Spleen (tissue), 11 donors: ENCODE measurements at regions not wholly inside any gene's neighbourhood (a gene's known extent, or its start where the extent isn't known, plus 50 kb on each side); places are given as distances from the start of the nearest gene placed in this dataset.
A peak's percentile ranks its signal among the peaks of the same experiment; 100 is the strongest.

Experiments used
- DNase-seq: peaks from one replicate; pipeline ENCODE4 v3.0.0-alpha.2; 2020
- H3K27ac ChIP-seq, 8 donors: fragments of 200-600 bp; sonication (generic) in 7 of 8; 1 replicate in 4 of 8; 2 replicates in 4 of 8; pipeline versions ENCODE4 v1.5.0 to v1.8.0; 2016 to 2021; ENCODE audit warnings: inconsistent platforms in 4 of 8, mild to moderate bottlenecking in 4 of 8, moderate library complexity in 1 of 8
- H3K27me3 ChIP-seq, 7 donors: fragments of 200-600 bp; sonication (generic) in 6 of 7; replicated peaks in 1 of 7; 1 replicate in 4 of 7; 2 replicates in 3 of 7; pipeline versions ENCODE4 v1.5.0 to v1.8.0; 2016 to 2021; ENCODE audit warnings: inconsistent platforms in 3 of 7, mild to moderate bottlenecking in 1 of 7
- H3K36me3 ChIP-seq, 6 donors: fragments of 200-600 bp; sonication (generic) in 5 of 6; 1 replicate in 4 of 6; 2 replicates in 2 of 6; pipeline versions ENCODE4 v1.5.0 to v1.8.0; 2016 to 2021; ENCODE audit warnings: inconsistent platforms in 2 of 6
- H3K4me1 ChIP-seq, 6 donors: fragments of 200-600 bp; sonication (generic) in 5 of 6; 1 replicate in 3 of 6; 2 replicates in 3 of 6; pipeline versions ENCODE4 v1.5.0 to v1.8.0; 2016 to 2021; ENCODE audit warnings: inconsistent platforms in 3 of 6
- H3K4me3 ChIP-seq, 8 donors: fragments of 200-600 bp; sonication (generic) in 7 of 8; 1 replicate in 4 of 8; 2 replicates in 4 of 8; pipeline versions ENCODE4 v1.5.0 to v1.8.0; 2016 to 2021; ENCODE audit warnings: inconsistent platforms in 4 of 8, mild to moderate bottlenecking in 4 of 8, moderate library complexity in 2 of 8
- H3K9me3 ChIP-seq, 8 donors: fragments of 200-600 bp; sonication (generic) in 7 of 8; 1 replicate in 4 of 8; 2 replicates in 4 of 8; pipeline versions ENCODE4 v1.5.0 to v1.8.0; 2016 to 2021; ENCODE audit warnings: inconsistent platforms in 4 of 8
- CTCF ChIP-seq, 11 experiments: fragments of 200-600 bp in 7 of 11; fragments of 450-650 bp in 4 of 11; sonication (generic) in 4 of 11; IDR thresholded peaks in 8 of 11; conservative IDR thresholded peaks in 3 of 11; 1 replicate in 7 of 11; 2 replicates in 4 of 11; pipeline versions ENCODE4 v1.4.0 to v1.8.0; 2016 to 2021; ENCODE audit warnings: antibody characterized with exemption in 11 of 11, inconsistent platforms in 4 of 11, mild to moderate bottlenecking in 1 of 11
- POLR2A ChIP-seq, 3 donors: fragments of 450-650 bp; IDR thresholded peaks; one replicate each; pipeline ENCODE4 v1.5.1; 2017; ENCODE audit warnings: antibody characterized with exemption in 3 of 3, mild to moderate bottlenecking in 1 of 3
- POLR2AphosphoS5 ChIP-seq, 3 donors: sonication (generic); formaldehyde crosslinking; IDR thresholded peaks; one replicate each; pipeline ENCODE4 v1.5.1; 2017; ENCODE audit warnings: antibody characterized with exemption in 3 of 3
- WGBS, 5 donors: extraction: QIAGEN DNeasy Blood & Tissue Kit in 3 of 5; methylation state at CpG; one replicate each; pipeline versions ENCODE4 v1.1.5 to v1.1.7; 2013 to 2018; 5-methylcytosine and 5-hydroxymethylcytosine counted together
- intact Hi-C: fragments of 100-400 bp; cut with DNase I; formaldehyde crosslinking; loops from one replicate; pipeline ENCODE4 v1.15.0; 2023; ENCODE audit warnings: low total_unique reads
- donor health status: healthy with polysubstance abuse.
- donor health status: DM: no; HTN: no; CAD: no; lungs with moderate emphysema.
- donor health status: DM: no; HTN: no; CAD: no.
- donor health status: Bipolar disorder and iron deficiency.
- donor health status: healthy.
- donor health status: DM: no; HTN: no; CAD: no.
- donor health status: DM: yes; HTN: yes; CAD: no.

DNA sequence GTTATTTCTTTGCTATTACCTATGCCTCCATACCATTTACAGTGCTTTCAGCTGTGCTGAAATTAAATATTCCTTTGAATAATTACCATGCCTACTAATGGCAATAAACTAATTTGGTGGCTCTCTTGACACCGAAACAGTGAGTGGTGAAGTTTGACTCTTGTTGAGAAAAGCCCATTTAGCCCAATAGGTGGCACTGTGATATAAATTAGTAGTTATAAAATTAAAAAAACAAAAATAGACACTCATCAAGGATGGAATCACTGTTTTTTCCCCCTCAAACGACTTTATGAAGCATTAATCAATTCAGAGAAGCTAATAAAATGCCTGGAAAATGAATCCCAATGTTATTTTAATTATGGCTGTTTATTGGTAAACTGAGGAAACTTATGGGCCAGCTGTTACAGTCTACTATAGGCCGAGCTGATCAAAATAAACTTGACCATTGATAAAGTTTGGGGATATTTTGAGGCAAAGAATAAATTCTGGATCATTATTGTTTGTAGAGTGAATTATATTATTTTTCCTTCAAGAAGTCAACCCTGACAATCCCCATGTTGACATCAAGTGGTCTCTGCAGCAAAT, 339.6 kb downstream of the TRIB2 start:
- TF ChIP-seq CTCF (IDR thresholded peaks at IDR 0.05 in 8 of 11, conservative IDR thresholded peaks at IDR 0.05 in 3 of 11) (peak in 5 of 11 experiments; percentile 17 to 49 (median 22)), POLR2AphosphoS5 (IDR thresholded peaks at IDR 0.05) (no peak)
- Histone ChIP-seq H3K36me3 (no peaks in the 10 kb centered on the region), H3K4me1 (no peaks in the 10 kb centered on the region), H3K4me3 (no peak overlapping the region), H3K27me3 (peaks cover 0 to 19% (median 0%) of the 10 kb centered on the region in 7 donors), H3K9me3 (no peaks in the 10 kb centered on the region), H3K27ac (no peak overlapping the region)
- 40 to 55% (median 43%) methylated on average over 3 of the region's 3 CpGs for WGBS, 5 donors
- DNase-seq: no peak
- intact Hi-C loops: no loop called here

GRCh38 chr2:13057671-13058070, 340.9 kb downstream of the TRIB2 start:
- Histone ChIP-seq H3K27ac (no peak overlapping the region), H3K9me3 (no peaks in the 10 kb centered on the region), H3K4me3 (no peak overlapping the region), H3K4me1 (no peaks in the 10 kb centered on the region), H3K36me3 (no peaks in the 10 kb centered on the region), H3K27me3 (peaks cover 0 to 19% (median 0%) of the 10 kb centered on the region in 7 donors)
- DNase-seq: no peak
- no peak for TF ChIP-seq POLR2A (IDR thresholded peaks at IDR 0.05)
- TF ChIP-seq CTCF (IDR thresholded peaks at IDR 0.05 in 8 of 11, conservative IDR thresholded peaks at IDR 0.05 in 3 of 11): no peak
- intact Hi-C loops: no loop called here

DNA sequence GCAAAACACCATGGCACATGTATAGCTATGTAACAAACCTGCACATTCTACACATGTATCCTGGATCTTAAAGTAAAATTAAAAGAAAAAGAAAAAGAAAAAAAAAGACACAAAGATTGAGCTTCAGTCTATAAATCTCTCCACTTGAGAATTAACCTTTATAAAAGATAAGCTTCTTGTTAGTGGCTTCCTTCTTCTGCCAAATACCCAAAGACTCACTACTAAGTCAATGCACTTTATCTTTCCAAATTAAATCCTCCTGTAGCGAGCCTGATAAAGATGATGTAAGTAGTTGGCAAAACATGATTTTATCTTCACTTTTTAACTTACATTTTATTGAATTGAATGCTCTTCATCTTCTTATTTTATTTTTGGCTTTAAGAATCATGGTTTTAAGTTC, 349.9 kb downstream of the TRIB2 start:
- Histone ChIP-seq H3K27ac (no peak overlapping the region), H3K4me3 (no peak overlapping the region), H3K36me3 (no peaks in the 10 kb centered on the region), H3K4me1 (no peaks in the 10 kb centered on the region), H3K9me3 (no peaks in the 10 kb centered on the region), H3K27me3 (peaks cover 0 to 5% (median 0%) of the 10 kb centered on the region in 7 donors)
- WGBS, 5 donors: 67 to 86% (median 78%) methylated on average over 1 of the region's 1 CpG
- DNase-seq: no peak
- TF ChIP-seq CTCF (IDR thresholded peaks at IDR 0.05 in 8 of 11, conservative IDR thresholded peaks at IDR 0.05 in 3 of 11): no peak
- TF ChIP-seq POLR2A (IDR thresholded peaks at IDR 0.05): no peak
- no peak for TF ChIP-seq POLR2AphosphoS5 (IDR thresholded peaks at IDR 0.05)
- intact Hi-C loops: no loop called here

DNA sequence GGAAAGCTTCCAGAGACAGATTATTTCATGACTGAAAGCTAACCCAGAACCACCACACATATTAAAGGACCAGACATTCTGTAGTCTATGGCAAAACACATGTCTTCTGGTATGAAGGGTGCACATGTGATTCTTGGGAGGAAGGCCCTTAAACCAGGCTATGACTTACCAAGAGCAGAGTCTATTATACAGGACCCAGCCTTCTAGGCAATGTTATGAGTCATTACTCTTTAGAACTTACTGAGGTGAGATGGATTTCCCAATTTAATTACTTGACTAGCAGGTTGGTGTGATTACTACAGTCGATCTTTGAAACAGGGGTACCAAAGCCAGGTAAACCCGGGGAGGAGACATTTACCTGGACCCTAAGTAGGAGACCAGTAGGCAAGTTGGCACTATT, 350.8 kb downstream of the TRIB2 start:
- Histone ChIP-seq H3K9me3 (no peaks in the 10 kb centered on the region), H3K4me1 (no peaks in the 10 kb centered on the region), H3K4me3 (no peak overlapping the region), H3K36me3 (no peaks in the 10 kb centered on the region), H3K27ac (no peak overlapping the region), H3K27me3 (peaks cover 0 to 5% (median 0%) of the 10 kb centered on the region in 7 donors)
- no peak for TF ChIP-seq POLR2A (IDR thresholded peaks at IDR 0.05)
- no peak for TF ChIP-seq CTCF (IDR thresholded peaks at IDR 0.05 in 8 of 11, conservative IDR thresholded peaks at IDR 0.05 in 3 of 11)
- TF ChIP-seq POLR2AphosphoS5 (IDR thresholded peaks at IDR 0.05): no peak
- 70 to 94% (median 88%) methylated on average over 2 of the region's 2 CpGs for WGBS, 5 donors
- no peak for DNase-seq
- intact Hi-C loops: no loop called here
